OCI-LY3 (cell line): ENCODE measurements at regions not wholly inside any gene's neighbourhood (a gene's known extent, or its start where the extent isn't known, plus 50 kb on each side); places are given as distances from the start of the nearest gene placed in this dataset.

Experiments used
- EZH2phosphoT487 ChIP-seq: fragments of 200-600 bp; shearing (Covaris generic); IDR thresholded peaks from 2 replicates; pipeline ENCODE4 v1.6.1; 2018; ENCODE audit warnings: antibody characterized with exemption, mixed run types, low read depth
- TF ChIP-seq, protein P1 (sequence below): fragments of 200-600, 300-600 bp; sonication (generic); IDR thresholded peaks from 2 replicates; pipeline ENCODE4 v1.5.1; 2014; ENCODE audit warnings: antibody characterized with exemption, low read length, low read depth

DNA sequence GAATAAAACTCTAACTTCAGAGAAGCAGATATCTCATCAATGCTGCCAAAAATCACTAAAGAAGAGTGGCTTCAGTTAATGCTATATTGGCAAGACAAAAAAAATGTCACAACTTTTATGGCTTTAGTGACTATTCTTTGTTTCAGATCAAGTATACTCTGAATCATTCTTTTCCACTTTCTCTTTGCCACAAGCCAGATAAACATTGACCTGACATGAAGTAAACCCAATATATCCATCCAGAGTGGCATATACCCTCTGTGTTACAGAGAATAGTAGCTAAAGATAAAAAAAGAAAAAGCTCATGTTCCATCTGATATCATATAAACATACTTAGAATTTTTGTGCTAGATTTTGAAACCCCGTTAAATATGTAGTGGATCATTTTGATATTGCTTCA is 206.7 kb upstream of the CNKSR2 start:
- TF ChIP-seq, protein P1, sequence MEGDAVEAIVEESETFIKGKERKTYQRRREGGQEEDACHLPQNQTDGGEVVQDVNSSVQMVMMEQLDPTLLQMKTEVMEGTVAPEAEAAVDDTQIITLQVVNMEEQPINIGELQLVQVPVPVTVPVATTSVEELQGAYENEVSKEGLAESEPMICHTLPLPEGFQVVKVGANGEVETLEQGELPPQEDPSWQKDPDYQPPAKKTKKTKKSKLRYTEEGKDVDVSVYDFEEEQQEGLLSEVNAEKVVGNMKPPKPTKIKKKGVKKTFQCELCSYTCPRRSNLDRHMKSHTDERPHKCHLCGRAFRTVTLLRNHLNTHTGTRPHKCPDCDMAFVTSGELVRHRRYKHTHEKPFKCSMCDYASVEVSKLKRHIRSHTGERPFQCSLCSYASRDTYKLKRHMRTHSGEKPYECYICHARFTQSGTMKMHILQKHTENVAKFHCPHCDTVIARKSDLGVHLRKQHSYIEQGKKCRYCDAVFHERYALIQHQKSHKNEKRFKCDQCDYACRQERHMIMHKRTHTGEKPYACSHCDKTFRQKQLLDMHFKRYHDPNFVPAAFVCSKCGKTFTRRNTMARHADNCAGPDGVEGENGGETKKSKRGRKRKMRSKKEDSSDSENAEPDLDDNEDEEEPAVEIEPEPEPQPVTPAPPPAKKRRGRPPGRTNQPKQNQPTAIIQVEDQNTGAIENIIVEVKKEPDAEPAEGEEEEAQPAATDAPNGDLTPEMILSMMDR: no peak
- no peak for TF ChIP-seq EZH2phosphoT487
